GM12878 (cell line): ENCODE measurements at regions not wholly inside any gene's neighbourhood (a gene's known extent, or its start where the extent isn't known, plus 50 kb on each side); places are given as distances from the start of the nearest gene placed in this dataset.

Source experiments
- ATAC-seq: fragments of 200-7000 bp; cut with Tn5 transposase; 3 replicates; pipeline ENCODE4 v1.9.1; 2020; ENCODE audit warnings: mild to moderate bottlenecking, moderate library complexity
- BruUV-seq: library from RNA; stranded (reverse); fragments of 400-500 nt; replicated peaks from 2 replicates; lab custom pipeline; 2021; lab: Mats Ljungman, UMichigan
- CTCF ChIA-PET: fragments of 300-600 bp; sonication (Branson Sonifier 250); formaldehyde crosslinking; extraction: SDS; loops from one replicate; lab custom pipeline; 2021; ENCODE audit warnings: inconsistent platforms; lab: Yijun Ruan, JAX
- POLR2A ChIA-PET: fragments of 350-600 bp; formaldehyde crosslinking; extraction: SDS; loops from one replicate; lab custom pipeline; 2021; ENCODE audit warnings: inconsistent platforms; lab: Charles Lee
- RAD21 ChIA-PET: fragments of 300-600 bp; sonication (Branson Sonifier 250); formaldehyde crosslinking; loops from one replicate; lab custom pipeline; 2023; ENCODE audit warnings: antibody characterized with exemption; ENCODE audit not compliant: unreplicated experiment; lab: Charles Lee
- SMC1A ChIA-PET: fragments of 300-600 bp; sonication (Branson Sonifier 250); formaldehyde crosslinking; loops from one replicate; lab custom pipeline; 2023; ENCODE audit not compliant: unreplicated experiment, uncharacterized antibody; lab: Charles Lee
- DNase-seq: peaks from one replicate; pipeline ENCODE4 v3.0.0-alpha.2; 2011; ENCODE audit warnings: low read depth, low spot score
- FAIRE-seq: peaks from 3 replicates; lab custom pipeline; 2011; peaks lifted over from hg19 to GRCh38; lab: Jason Lieb, UNC
- H2AFZ ChIP-seq: 2 replicates; pipeline ENCODE4 v1.6.0; 2011; ENCODE audit warnings: low read depth, low read length, control low read depth; ENCODE audit not compliant: control insufficient read depth
- H3K27ac ChIP-seq: 2 replicates; pipeline ENCODE4 v1.5.1; 2011; ENCODE audit warnings: control low read depth; ENCODE audit not compliant: control insufficient read depth, insufficient read depth
- H3K27me3 ChIP-seq, 2 experiments: replicated peaks in 1 of 2; 2 replicates each; pipeline versions ENCODE4 v1.6.0 to v1.6.1; 2011; ENCODE audit warnings: low read length in 1 of 2; ENCODE audit not compliant: control insufficient read depth in 2 of 2, insufficient read depth in 2 of 2
- H3K36me3 ChIP-seq, 2 experiments: 2 replicates each; pipeline ENCODE4 v1.5.1; 2011; ENCODE audit warnings: low read length in 1 of 2; ENCODE audit not compliant: control insufficient read depth in 2 of 2, insufficient read depth in 2 of 2
- H3K4me1 ChIP-seq: 2 replicates; pipeline ENCODE4 v1.6.1; 2011; ENCODE audit warnings: mild to moderate bottlenecking, low read length, moderate library complexity, mixed read lengths; ENCODE audit not compliant: control insufficient read depth, insufficient read depth
- H3K4me2 ChIP-seq: 2 replicates; pipeline ENCODE4 v1.6.0; 2011; ENCODE audit warnings: control low read depth; ENCODE audit not compliant: control insufficient read depth, insufficient read depth
- H3K4me3 ChIP-seq: fragments of 200-600 bp; sonication (generic); 2 replicates; pipeline ENCODE4 v1.5.1; 2016
- H3K79me2 ChIP-seq: 2 replicates; pipeline ENCODE4 v1.6.0; 2011; ENCODE audit warnings: low read length; ENCODE audit not compliant: control insufficient read depth, insufficient read depth
- H3K9ac ChIP-seq: 2 replicates; pipeline ENCODE4 v1.8.0; 2011; ENCODE audit warnings: low read length, control low read depth, mixed read lengths; ENCODE audit not compliant: control insufficient read depth, insufficient read depth
- H3K9me3 ChIP-seq: replicated peaks from 3 replicates; pipeline ENCODE4 v1.5.1; 2011; ENCODE audit warnings: mild to moderate bottlenecking, low read length; ENCODE audit not compliant: control insufficient read depth, insufficient read depth
- H4K20me1 ChIP-seq: 2 replicates; pipeline ENCODE4 v1.6.0; 2011; ENCODE audit not compliant: control insufficient read depth, insufficient read depth
- ASH2L ChIP-seq: fragments of 300-600, 200-600 bp; sonication (generic); IDR thresholded peaks from 2 replicates; pipeline ENCODE4 v1.6.1; 2017; ENCODE audit warnings: low read depth, mild to moderate bottlenecking, borderline replicate concordance
- BMI1 ChIP-seq: fragments of 450-650 bp; IDR thresholded peaks from 2 replicates; pipeline ENCODE4 v1.6.1; 2016; ENCODE audit warnings: mild to moderate bottlenecking, moderate library complexity, borderline replicate concordance
- EP300 ChIP-seq, 2 experiments: fragments of 150-350 bp in 1 of 2; IDR thresholded peaks; 2 replicates each; pipeline ENCODE4 v1.6.1; 2011 to 2012; ENCODE audit warnings: low read depth in 2 of 2, low read length in 2 of 2, borderline replicate concordance in 1 of 2, improper control_type of control experiment in 1 of 2, inconsistent platforms in 1 of 2; ENCODE audit not compliant: control insufficient read depth in 1 of 2
- FOXM1 ChIP-seq: IDR thresholded peaks from 2 replicates; pipeline ENCODE4 v1.6.1; 2012; ENCODE audit warnings: low read depth, mild to moderate bottlenecking, inconsistent platforms, low read length, moderate library complexity
- JUNB ChIP-seq: IDR thresholded peaks from 2 replicates; pipeline ENCODE4 v1.6.1; 2016; ENCODE audit warnings: antibody characterized with exemption, mild to moderate bottlenecking
- SPI1 ChIP-seq: IDR thresholded peaks from 2 replicates; pipeline ENCODE4 v1.6.1; 2011; ENCODE audit warnings: low read depth, mild to moderate bottlenecking, low read length, moderate library complexity, borderline replicate concordance; ENCODE audit not compliant: insufficient read depth
- ZNF207 ChIP-seq: fragments of 450-650 bp; IDR thresholded peaks from 2 replicates; pipeline ENCODE4 v1.6.1; 2014; ENCODE audit warnings: antibody characterized with exemption, mild to moderate bottlenecking, borderline replicate concordance
- ZZZ3 ChIP-seq: IDR thresholded peaks from 2 replicates; pipeline ENCODE4 v1.6.1; 2011; ENCODE audit warnings: low read depth; ENCODE audit not compliant: control insufficient read depth, insufficient read length
- WGBS: methylation state at CpG from one replicate; pipeline ENCODE4 v1.1.6; 2016; ENCODE audit warnings: low lambda C conversion rate; ENCODE audit not compliant: insufficient replicate concordance, insufficient coverage; ENCODE audit errors: missing lambda C conversion rate; 5-methylcytosine and 5-hydroxymethylcytosine counted together
- in situ Hi-C: fragments of 300-500 bp; cut with MboI; formaldehyde crosslinking; loops from 9 replicates; pipeline ENCODE4 v1.14.3; 2018; ENCODE audit warnings: mixed read lengths
- intact Hi-C: fragments of 100-400 bp; cut with micrococcal nuclease; formaldehyde crosslinking; loops from one replicate; pipeline ENCODE4 v1.14.2; 2022; ENCODE audit not compliant: unreplicated experiment
- TF ChIP-seq, protein P1 (sequence below): fragments of 450-650 bp; IDR thresholded peaks from 2 replicates; pipeline ENCODE4 v1.6.1; 2018; ENCODE audit warnings: borderline replicate concordance, mild to moderate bottlenecking; ENCODE audit not compliant: partially characterized antibody
- TF ChIP-seq, protein P2 (sequence below): fragments of 450-650 bp; IDR thresholded peaks from 2 replicates; pipeline ENCODE4 v1.6.1; 2017; ENCODE audit warnings: mild to moderate bottlenecking
- TF ChIP-seq, protein P3 (sequence below): fragments of 150-350 bp; IDR thresholded peaks from 2 replicates; pipeline ENCODE4 v1.6.1; 2016; ENCODE audit warnings: low read depth, low read length
- TF ChIP-seq, protein P4 (sequence below): IDR thresholded peaks from 2 replicates; pipeline ENCODE4 v1.6.1; 2011; ENCODE audit warnings: low read depth, mild to moderate bottlenecking, low read length, moderate library complexity, borderline replicate concordance; ENCODE audit errors: extremely low read depth

DNA sequence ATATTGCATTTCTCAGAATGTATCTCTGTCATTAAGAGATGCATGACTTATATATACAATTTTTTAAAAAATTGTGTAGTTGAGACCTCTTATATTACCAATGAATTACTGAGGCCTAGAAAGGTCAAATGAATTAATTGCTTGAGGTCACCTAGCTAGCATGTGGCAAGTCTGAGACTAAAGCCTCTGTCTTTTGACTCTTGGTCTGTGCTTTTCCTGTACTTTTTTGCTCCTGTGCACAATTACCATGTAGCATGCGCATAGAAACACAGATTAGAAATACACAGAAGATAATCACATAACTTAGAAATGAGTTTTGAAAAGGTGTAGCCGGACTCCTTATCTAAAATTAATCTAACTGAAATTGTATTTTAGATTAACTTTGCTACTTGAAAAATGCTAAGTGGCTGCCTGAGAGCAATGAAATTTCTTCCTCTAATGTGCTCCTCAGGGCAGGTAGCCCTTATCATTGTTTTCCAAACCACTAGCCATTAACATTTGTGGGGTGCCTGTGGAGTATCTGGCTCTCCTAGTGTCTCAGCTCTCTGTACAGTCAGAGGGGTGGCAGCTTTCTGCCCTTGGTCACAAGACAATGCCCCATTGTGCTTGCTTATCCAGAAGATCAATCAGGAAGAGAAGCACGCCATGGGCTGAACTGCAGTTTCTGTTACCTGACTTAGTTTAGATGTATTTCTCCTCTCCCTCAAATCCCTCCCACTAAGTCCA lies 119.6 kb downstream of the RFC3 start (continued):
- TF ChIP-seq, protein P1, sequence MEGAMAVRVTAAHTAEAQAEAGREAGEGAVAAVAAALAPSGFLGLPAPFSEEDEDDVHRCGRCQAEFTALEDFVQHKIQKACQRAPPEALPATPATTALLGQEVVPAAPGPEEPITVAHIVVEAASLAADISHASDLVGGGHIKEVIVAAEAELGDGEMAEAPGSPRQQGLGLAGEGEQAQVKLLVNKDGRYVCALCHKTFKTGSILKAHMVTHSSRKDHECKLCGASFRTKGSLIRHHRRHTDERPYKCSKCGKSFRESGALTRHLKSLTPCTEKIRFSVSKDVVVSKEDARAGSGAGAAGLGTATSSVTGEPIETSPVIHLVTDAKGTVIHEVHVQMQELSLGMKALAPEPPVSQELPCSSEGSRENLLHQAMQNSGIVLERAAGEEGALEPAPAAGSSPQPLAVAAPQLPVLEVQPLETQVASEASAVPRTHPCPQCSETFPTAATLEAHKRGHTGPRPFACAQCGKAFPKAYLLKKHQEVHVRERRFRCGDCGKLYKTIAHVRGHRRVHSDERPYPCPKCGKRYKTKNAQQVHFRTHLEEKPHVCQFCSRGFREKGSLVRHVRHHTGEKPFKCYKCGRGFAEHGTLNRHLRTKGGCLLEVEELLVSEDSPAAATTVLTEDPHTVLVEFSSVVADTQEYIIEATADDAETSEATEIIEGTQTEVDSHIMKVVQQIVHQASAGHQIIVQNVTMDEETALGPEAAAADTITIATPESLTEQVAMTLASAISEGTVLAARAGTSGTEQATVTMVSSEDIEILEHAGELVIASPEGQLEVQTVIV, result no peak
- TF ChIP-seq, all 136 proteins: peak for 0

DNA sequence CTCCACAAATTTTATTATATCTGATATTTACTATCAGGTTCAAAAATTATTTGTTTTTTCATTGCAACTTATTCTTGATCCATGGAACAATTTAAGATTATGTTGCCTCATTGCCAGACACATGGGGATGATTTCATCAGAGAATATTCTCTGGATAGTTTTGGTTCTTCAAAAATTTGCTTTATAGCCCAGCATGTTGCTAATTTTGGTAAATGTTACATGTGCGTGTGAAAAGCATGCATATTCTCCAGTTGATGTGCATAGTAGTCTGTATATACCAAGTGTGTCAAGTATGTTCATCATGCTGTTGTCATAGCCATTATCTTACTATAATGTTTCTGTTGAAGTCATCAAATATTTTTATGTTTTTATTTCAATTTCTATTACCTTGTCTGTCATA lies 122.3 kb downstream of the RFC3 start:
- RAD21 ChIA-PET, result no interaction called here
- DNase-seq (no peak), FAIRE-seq (no peak), ATAC-seq (no peak)
- H3K9me3 ChIP-seq, result no peaks in the 10 kb centered on the region; the same call in 2 of the 3 replicates
- intact Hi-C loops (no loop called here), in situ Hi-C loops (no loop called here)
- no peak overlapping the region for H3K4me2 ChIP-seq
- CTCF ChIA-PET, result interaction anchor here (1.2 kb wide), 1 partner anchor 9 kb away, joined by 3 read pairs; no protein-coding TSS in a partner anchor
- no peak overlapping the region for H3K27ac ChIP-seq
- no peak overlapping the region for H3K4me3 ChIP-seq
- 50% methylated on average over 1 of the region's 1 CpG for WGBS
- POLR2A ChIA-PET, result no interaction called here
- H3K9ac ChIP-seq, result no peak overlapping the region
- no peaks in the 10 kb centered on the region for H3K27me3 ChIP-seq
- BruUV-seq, result no TSS peak
- no peak overlapping the region for H2AFZ ChIP-seq
- H3K79me2 ChIP-seq, result no peaks in the 10 kb centered on the region
- H4K20me1 ChIP-seq, result no peaks in the 10 kb centered on the region
- H3K36me3 ChIP-seq, result no peaks in the 10 kb centered on the region
- no peaks in the 10 kb centered on the region for H3K4me1 ChIP-seq
- SMC1A ChIA-PET, result interaction anchor here (1.0 kb wide), 1 partner anchor 1223 kb away, joined by 3 read pairs; no protein-coding TSS in a partner anchor
- TF ChIP-seq ASH2L (no peak), SPI1 (no peak), ZZZ3 (no peak), EP300 (IDR thresholded peaks at IDR 0.05; ENCODE audit: borderline replicate concordance in 1 of 2, control insufficient read depth in 1 of 2, low read depth in 2 of 2, low read length in 2 of 2) (no peak), BMI1 (no peak), FOXM1 (no peak), ZNF207 (no peak), JUNB (no peak)
- TF ChIP-seq, protein P2, sequence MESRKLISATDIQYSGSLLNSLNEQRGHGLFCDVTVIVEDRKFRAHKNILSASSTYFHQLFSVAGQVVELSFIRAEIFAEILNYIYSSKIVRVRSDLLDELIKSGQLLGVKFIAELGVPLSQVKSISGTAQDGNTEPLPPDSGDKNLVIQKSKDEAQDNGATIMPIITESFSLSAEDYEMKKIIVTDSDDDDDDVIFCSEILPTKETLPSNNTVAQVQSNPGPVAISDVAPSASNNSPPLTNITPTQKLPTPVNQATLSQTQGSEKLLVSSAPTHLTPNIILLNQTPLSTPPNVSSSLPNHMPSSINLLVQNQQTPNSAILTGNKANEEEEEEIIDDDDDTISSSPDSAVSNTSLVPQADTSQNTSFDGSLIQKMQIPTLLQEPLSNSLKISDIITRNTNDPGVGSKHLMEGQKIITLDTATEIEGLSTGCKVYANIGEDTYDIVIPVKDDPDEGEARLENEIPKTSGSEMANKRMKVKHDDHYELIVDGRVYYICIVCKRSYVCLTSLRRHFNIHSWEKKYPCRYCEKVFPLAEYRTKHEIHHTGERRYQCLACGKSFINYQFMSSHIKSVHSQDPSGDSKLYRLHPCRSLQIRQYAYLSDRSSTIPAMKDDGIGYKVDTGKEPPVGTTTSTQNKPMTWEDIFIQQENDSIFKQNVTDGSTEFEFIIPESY, result no peak
- TF ChIP-seq, protein P3, sequence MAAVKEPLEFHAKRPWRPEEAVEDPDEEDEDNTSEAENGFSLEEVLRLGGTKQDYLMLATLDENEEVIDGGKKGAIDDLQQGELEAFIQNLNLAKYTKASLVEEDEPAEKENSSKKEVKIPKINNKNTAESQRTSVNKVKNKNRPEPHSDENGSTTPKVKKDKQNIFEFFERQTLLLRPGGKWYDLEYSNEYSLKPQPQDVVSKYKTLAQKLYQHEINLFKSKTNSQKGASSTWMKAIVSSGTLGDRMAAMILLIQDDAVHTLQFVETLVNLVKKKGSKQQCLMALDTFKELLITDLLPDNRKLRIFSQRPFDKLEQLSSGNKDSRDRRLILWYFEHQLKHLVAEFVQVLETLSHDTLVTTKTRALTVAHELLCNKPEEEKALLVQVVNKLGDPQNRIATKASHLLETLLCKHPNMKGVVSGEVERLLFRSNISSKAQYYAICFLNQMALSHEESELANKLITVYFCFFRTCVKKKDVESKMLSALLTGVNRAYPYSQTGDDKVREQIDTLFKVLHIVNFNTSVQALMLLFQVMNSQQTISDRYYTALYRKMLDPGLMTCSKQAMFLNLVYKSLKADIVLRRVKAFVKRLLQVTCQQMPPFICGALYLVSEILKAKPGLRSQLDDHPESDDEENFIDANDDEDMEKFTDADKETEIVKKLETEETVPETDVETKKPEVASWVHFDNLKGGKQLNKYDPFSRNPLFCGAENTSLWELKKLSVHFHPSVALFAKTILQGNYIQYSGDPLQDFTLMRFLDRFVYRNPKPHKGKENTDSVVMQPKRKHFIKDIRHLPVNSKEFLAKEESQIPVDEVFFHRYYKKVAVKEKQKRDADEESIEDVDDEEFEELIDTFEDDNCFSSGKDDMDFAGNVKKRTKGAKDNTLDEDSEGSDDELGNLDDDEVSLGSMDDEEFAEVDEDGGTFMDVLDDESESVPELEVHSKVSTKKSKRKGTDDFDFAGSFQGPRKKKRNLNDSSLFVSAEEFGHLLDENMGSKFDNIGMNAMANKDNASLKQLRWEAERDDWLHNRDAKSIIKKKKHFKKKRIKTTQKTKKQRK, result no peak
- TF ChIP-seq, protein P4, sequence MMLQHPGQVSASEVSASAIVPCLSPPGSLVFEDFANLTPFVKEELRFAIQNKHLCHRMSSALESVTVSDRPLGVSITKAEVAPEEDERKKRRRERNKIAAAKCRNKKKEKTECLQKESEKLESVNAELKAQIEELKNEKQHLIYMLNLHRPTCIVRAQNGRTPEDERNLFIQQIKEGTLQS, result no peak
